ENCODE measurements at regions not wholly inside any gene's neighbourhood (a gene's known extent, or its start where the extent isn't known, plus 50 kb on each side); places are given as distances from the start of the nearest gene placed in this dataset.

- Histone ChIP-seq H4K20me1 (ENCODE audit: control insufficient read depth, extremely low read depth, insufficient read depth, low read length) (no peaks in the 10 kb centered on the region), H3K4me2 (ENCODE audit: extremely low read depth, insufficient read depth, low read length) (no peak overlapping the region), H3K4me1 (ENCODE audit: control insufficient read depth, extremely low read depth, insufficient read depth, low read length) (no peaks in the 10 kb centered on the region), H3K36me3 (ENCODE audit: control insufficient read depth, insufficient read depth, low read length) (no peaks in the 10 kb centered on the region), H3K79me2 (ENCODE audit: control insufficient read depth, insufficient read depth, low read length) (no peaks in the 10 kb centered on the region), H3K27ac (ENCODE audit: insufficient read depth, low read length) (no peak overlapping the region), H3K9ac (ENCODE audit: insufficient read depth, low read length) (no peak overlapping the region), H3K27me3 (ENCODE audit: control insufficient read depth, insufficient read depth, low read length) (no peaks in the 10 kb centered on the region), H2AFZ (ENCODE audit: low read length) (no peak overlapping the region), H3K9me3 (ENCODE audit: control insufficient read depth, insufficient read depth, low read depth, low read length) (no peaks in the 10 kb centered on the region), H3K4me3 (replicated peaks in 1 of 4; ENCODE audit: control extremely low read depth in 1 of 4, insufficient read depth in 1 of 4, low read depth in 3 of 4, low read length in 4 of 4) (no peak overlapping the region)
- TF ChIP-seq EZH2 (IDR thresholded peaks at IDR 0.05; ENCODE audit: low read length, missing control alignments) = no peak
- DNase-seq (ENCODE audit: low read depth in 2 of 2) = no peak
Measured at GRCh38 chr3:153442799-153443487, 280.9 kb downstream of the RAP2B start.

- Histone ChIP-seq H3K4me3 (replicated peaks in 1 of 4; ENCODE audit: control extremely low read depth in 1 of 4, insufficient read depth in 1 of 4, low read depth in 3 of 4, low read length in 4 of 4) (no peak overlapping the region), H3K79me2 (ENCODE audit: control insufficient read depth, insufficient read depth, low read length) (no peaks in the 10 kb centered on the region), H3K4me1 (ENCODE audit: control insufficient read depth, extremely low read depth, insufficient read depth, low read length) (no peaks in the 10 kb centered on the region), H3K9me3 (ENCODE audit: control insufficient read depth, insufficient read depth, low read depth, low read length) (no peaks in the 10 kb centered on the region), H4K20me1 (ENCODE audit: control insufficient read depth, extremely low read depth, insufficient read depth, low read length) (no peaks in the 10 kb centered on the region), H3K27me3 (ENCODE audit: control insufficient read depth, insufficient read depth, low read length) (no peaks in the 10 kb centered on the region), H3K27ac (ENCODE audit: insufficient read depth, low read length) (no peak overlapping the region), H3K4me2 (ENCODE audit: extremely low read depth, insufficient read depth, low read length) (no peak overlapping the region), H3K36me3 (ENCODE audit: control insufficient read depth, insufficient read depth, low read length) (no peaks in the 10 kb centered on the region), H2AFZ (ENCODE audit: low read length) (no peak overlapping the region), H3K9ac (ENCODE audit: insufficient read depth, low read length) (no peak overlapping the region)
- TF ChIP-seq, protein P1, sequence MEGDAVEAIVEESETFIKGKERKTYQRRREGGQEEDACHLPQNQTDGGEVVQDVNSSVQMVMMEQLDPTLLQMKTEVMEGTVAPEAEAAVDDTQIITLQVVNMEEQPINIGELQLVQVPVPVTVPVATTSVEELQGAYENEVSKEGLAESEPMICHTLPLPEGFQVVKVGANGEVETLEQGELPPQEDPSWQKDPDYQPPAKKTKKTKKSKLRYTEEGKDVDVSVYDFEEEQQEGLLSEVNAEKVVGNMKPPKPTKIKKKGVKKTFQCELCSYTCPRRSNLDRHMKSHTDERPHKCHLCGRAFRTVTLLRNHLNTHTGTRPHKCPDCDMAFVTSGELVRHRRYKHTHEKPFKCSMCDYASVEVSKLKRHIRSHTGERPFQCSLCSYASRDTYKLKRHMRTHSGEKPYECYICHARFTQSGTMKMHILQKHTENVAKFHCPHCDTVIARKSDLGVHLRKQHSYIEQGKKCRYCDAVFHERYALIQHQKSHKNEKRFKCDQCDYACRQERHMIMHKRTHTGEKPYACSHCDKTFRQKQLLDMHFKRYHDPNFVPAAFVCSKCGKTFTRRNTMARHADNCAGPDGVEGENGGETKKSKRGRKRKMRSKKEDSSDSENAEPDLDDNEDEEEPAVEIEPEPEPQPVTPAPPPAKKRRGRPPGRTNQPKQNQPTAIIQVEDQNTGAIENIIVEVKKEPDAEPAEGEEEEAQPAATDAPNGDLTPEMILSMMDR (conservative IDR thresholded peaks at IDR 0.05 in 1 of 2, IDR thresholded peaks at IDR 0.05 in 1 of 2; ENCODE audit: low read depth in 1 of 2, low read length in 2 of 2) = peak in 1 of 2 donors; percentile 23
- no peak for TF ChIP-seq EZH2 (IDR thresholded peaks at IDR 0.05; ENCODE audit: low read length, missing control alignments)
- DNase-seq (ENCODE audit: low read depth in 2 of 2) = peak in 1 of 2 donors; percentile 25
Measured at GRCh38 chr3:153443961-153444360, 281.9 kb downstream of the RAP2B start.

DNA sequence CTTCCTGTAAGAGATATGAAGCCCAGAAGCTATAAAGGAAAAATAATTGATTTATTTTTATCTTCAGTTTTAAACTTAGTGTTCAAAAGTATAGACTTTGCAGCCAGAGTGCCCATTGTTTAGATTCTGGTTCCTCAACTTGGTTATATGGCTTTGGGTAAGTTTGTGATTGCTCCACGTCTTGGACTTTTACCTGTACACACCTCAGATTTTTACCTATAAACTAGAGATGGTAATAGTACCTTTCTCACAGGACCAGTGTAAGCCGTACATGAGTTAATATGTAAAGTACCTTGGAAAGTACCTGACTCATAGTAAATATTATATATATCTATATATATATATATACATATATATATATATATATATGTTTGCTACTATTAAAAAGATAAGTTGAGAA lies 283.8 kb downstream of the RAP2B start:
- TF ChIP-seq EZH2 (IDR thresholded peaks at IDR 0.05; ENCODE audit: low read length, missing control alignments) = no peak
- TF ChIP-seq, protein P1 (conservative IDR thresholded peaks at IDR 0.05 in 1 of 2, IDR thresholded peaks at IDR 0.05 in 1 of 2; ENCODE audit: low read depth in 1 of 2, low read length in 2 of 2) = no peak
- H3K9ac ChIP-seq (ENCODE audit: insufficient read depth, low read length) = no peak overlapping the region
- H4K20me1 ChIP-seq (ENCODE audit: control insufficient read depth, extremely low read depth, insufficient read depth, low read length) = no peaks in the 10 kb centered on the region
- no peaks in the 10 kb centered on the region for H3K79me2 ChIP-seq (ENCODE audit: control insufficient read depth, insufficient read depth, low read length)
- no peak overlapping the region for H2AFZ ChIP-seq (ENCODE audit: low read length)
- H3K27me3 ChIP-seq (ENCODE audit: control insufficient read depth, insufficient read depth, low read length) = no peaks in the 10 kb centered on the region
- DNase-seq (ENCODE audit: low read depth in 2 of 2) = no peak
- H3K36me3 ChIP-seq (ENCODE audit: control insufficient read depth, insufficient read depth, low read length) = no peaks in the 10 kb centered on the region
- H3K27ac ChIP-seq (ENCODE audit: insufficient read depth, low read length) = no peak overlapping the region
- no peak overlapping the region for H3K4me2 ChIP-seq (ENCODE audit: extremely low read depth, insufficient read depth, low read length)
- no peaks in the 10 kb centered on the region for H3K4me1 ChIP-seq (ENCODE audit: control insufficient read depth, extremely low read depth, insufficient read depth, low read length)
- H3K9me3 ChIP-seq (ENCODE audit: control insufficient read depth, insufficient read depth, low read depth, low read length) = no peaks in the 10 kb centered on the region
- H3K4me3 ChIP-seq (replicated peaks in 1 of 4; ENCODE audit: control extremely low read depth in 1 of 4, insufficient read depth in 1 of 4, low read depth in 3 of 4, low read length in 4 of 4) = no peak overlapping the region

Data from fibroblast of lung (primary cell).